GM18507 (cell line): ENCODE measurements at regions not wholly inside any gene's neighbourhood (a gene's known extent, or its start where the extent isn't known, plus 50 kb on each side); places are given as distances from the start of the nearest gene placed in this dataset.
A peak's percentile ranks its signal among the peaks of the same experiment; 100 is the strongest.
"Not testable (repeated sequence)": the region's sequence is repeated elsewhere in the genome, so short reads cannot be mapped to it uniquely, and the experiment has no call there.

Source experiments
- DNase-seq: peaks from one replicate; pipeline ENCODE4 v3.0.0; 2011; ENCODE audit warnings: low read depth; ENCODE audit not compliant: insufficient read length; ENCODE audit errors: extremely low spot score
- FAIRE-seq: peaks from 2 replicates; lab custom pipeline; 2011; peaks lifted over from hg19 to GRCh38; lab: Jason Lieb, UNC

DNA sequence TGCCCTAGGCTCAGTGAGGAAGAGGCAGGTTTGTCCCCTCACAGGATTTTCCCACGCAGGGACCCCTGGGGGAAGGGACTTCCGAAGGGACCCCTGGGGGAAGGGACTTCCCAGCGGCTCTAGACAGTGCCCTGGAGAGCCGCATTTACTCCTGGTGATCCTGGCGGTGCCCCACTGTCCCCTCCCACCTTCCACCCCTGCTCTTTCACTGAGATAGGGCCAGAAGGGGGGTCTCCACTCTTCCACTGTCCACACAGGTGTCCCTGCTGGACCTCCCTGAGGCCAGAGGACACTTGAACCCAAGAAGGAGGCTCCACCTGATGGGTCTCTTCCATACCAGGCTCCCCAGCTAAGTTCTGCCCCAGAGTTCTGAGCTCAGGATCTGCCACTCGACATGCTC is 1333.9 kb downstream of the BRD1 start:
- no peak for DNase-seq
- FAIRE-seq: no peak

DNA sequence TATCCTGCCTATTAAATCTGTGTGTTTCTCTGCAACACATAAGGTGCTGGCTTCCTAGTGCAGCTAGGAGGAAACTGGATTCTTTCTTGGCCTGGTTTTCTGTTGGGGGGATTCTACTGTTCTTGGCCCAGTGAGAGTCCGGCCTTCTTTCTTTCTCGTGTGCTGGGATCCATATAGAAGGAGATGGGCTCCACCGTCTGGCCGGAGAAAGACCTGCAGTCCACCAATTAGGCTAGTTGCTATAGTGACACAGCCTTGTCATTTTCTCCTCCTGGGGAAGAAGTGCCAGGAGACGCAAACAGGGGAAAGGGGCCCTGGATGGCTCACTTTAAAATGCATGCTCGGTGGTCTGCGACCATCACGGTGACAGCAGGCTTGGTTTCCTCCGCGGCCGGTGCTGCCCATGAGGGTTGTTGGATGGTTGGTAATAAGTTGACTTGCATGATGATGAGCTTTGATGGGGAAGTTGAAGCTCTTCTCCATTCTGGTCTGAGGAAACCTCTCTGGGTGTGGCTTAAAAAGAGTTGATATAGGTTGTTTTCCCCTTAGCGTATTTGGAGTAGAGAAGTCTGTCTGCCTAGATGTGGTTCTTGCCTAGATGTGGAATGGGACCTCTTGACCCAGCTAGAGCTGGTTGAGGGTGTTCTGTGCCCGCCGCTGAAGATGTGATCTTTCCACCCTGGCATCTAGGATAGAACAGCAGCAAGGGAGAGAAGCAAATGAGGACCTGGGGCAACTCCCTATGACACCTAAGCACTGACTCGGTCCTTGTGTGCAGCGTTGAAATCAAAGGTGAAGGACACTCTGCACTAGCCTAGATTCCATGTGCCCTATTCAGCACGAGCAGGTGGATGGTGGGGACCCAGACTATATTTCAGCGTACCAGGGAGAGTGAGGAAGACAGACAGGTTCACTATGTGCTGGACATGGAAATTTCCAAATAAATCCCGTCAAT is 1335.0 kb downstream of the BRD1 start:
- peak; percentile 79 for FAIRE-seq
- peak; percentile 64 for DNase-seq

DNA sequence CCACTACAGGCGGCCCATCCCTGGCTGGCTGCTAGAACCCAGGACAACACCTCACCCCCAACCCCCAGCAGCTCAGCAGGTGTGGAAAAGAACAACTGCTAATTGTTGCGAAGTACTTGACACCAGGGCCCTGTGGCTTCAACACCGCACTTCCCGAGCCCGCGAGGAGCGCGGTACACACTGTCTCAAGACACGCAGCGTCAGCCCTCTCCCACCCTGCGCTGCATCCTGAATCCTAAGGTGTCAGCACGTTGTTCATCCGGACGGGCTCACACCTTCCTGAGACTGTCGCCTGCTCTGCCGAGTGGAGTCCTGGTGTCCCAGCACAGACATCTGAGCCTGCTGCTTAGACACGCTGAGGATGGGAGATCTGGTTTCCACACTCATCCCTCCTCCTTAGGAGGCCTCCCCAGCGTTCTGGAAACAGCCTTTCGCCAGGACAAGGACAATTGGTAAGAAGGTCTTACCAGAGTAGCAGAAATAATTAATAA is 1336.2 kb downstream of the BRD1 start:
- DNase-seq (no peak), FAIRE-seq (no peak)

DNA sequence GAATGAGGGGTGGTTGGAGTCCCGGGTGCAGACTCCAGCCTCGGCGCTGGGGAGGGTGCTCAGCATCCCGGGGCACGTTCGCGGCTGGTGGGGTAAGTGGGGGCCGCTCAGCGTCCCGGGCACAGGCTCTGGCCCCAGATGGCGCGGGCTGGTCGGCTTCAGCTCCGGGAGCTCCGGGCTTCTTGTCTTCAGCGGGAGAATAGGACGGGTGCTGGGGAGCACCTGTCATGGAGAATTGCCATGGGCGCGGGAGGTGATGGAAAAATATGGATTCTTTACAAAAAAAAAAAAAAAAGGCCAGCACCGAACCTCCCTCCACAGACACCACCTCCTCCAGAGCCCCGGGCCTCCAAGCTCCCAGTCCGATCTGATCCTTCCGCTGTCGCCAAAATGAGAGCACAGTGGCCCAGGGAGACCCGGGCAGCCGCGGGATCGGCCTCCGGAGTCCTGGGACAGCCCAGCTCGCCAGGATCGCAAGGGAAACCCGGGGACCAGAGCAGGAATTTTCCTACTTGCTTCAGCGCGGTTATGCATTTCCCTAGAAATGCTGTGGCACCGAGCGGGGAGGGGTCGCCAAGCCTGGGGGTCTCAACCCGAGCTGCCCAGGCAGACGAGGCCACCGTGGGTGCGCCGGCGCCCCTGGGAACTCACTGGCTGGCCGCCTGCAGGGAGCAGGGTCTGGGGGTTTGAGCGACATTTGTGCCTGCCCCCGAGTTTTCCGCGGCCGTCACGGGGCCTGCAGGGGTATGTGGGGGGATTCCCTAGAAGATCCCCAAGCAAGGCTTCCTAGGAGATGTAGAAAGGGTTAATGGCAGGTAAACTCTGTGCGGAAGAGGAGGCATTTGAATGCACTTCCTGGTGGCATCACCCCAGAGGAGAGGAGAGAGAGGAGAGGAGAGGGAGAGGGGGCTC is 1336.9 kb downstream of the BRD1 start:
- FAIRE-seq (no peak), DNase-seq (no peak)

DNA sequence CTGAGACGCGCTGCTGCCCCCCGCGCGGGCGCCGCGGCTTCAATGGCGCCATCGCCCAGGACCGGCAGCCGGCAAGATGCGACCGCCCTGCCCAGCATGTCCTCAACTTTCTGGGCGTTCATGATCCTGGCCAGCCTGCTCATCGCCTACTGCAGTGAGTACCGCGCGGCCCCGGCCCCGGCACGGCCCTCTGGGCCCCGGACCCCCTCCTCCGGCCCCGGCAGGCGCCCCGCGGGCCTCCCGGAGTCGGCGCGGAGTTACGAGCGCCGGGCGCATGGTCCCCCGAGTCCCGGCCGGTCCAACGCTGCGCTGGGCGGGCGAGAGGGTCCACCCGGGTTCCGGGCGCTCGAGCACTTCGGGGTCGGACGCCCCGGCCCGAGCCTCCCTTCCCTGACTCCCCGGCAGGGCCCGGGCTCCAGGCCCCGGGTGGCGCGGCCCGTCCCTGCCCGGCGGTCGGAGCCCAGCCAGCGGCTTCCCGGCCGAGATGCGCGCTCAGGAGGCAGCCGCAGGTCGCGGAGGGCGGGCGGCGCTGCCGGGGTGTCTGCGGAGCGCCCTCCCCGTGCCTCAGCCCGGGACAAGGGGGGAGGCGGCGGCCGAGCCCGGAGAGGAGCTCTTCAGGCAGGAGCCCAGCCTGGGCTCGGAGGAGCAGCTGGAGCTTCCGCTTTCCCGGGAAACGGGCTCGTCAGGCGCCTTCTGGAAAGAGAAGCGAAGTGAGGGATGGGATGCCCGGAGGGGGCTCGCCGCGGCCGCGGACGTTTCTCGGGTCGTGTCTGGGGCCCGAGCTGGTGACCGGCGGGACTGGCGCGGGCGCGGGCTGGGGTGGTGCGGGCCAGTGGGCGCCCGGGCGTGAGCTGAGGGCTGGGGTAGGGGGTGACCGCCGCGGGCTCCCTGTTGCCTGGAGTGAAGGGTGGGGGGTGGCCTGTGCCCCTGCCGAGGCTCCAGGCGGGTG is 1337.8 kb downstream of the BRD1 start:
- FAIRE-seq (no peak), DNase-seq (no peak)

DNA sequence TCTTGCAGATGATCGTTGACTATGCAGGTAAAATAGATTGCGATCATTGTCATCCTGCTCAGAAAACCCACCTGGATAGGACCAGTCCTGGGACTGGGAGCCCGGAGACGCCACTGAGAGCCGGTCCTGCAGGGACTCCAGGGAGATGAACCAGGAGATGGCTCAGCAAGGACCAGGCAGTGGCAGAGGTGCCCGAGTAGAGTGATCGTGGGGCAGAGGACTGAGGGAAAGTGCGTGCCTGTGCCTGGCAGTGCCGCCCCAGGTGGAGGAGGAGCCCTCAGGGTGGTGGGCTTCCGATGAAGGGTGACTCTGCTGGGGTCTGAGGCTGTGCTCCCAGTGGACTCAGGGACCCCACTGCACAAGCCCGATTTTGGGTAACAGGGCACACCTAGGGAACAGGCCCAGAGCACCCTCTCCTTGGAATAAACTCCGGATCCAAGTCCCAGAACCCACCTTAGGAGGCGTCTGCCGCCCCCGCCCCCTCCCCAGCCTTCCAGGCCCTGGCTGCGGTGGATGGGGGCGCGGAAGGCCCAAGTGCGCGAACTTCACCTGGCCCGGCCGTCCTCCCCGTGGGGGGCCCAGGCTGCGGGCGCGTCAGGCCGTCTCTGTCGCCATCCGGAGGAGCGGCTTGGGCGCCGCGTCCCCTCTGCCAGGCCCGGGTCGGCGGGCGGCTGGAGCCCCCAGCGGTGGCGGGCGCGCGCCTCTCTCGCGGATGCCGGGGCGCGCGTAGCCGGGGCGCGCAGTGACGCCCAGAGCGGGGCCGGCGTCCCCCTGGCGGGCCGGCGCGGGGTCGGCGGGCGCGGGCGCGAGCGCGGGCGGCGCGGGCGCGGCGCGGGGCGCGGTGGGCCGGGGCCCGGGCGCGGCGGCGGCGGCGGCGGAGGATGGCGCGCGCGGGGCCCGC is 1338.8 kb downstream of the BRD1 start:
- FAIRE-seq (no peak), DNase-seq (no peak)

DNA sequence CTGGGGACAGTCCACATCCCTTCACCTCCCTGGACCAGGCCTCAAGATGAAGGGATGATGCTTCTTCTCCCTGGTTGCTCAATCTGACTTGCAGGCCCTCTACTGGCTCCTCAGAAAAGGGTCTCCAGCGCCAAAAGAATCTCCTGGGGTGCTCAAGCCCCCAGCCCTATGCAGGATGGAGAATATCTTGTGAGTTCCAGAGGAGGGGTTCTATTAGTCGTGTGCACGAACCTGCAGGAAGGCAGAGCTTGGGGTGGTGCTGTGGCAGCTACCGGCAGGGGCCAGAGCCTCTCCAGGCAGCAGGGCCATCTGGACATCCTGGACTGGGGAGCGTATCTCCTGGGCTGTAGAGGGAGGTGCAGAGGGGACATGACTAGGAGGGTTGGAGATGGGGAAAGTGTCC is 1339.5 kb downstream of the BRD1 start:
- no peak for DNase-seq
- no peak for FAIRE-seq

DNA sequence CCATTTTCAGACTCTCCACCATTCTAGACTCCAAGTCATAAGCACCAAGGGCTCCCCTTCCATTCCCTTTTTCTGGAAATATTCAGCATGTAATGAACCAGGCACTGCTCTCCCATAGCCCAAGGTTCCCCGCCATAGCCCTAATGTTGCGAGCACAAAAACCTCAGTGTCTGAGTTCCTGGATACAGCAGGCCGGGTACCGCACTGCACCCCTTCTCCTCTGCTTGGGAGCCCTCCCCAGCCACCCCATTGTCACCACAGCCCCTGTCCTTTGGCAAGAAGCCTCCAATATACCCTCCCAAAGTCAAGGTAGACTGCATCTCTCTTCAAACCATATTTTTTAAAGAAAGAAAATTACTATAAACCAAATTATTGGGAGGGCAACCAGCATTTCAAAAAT is 1341.1 kb downstream of the BRD1 start:
- FAIRE-seq (no peak), DNase-seq (no peak)

DNA sequence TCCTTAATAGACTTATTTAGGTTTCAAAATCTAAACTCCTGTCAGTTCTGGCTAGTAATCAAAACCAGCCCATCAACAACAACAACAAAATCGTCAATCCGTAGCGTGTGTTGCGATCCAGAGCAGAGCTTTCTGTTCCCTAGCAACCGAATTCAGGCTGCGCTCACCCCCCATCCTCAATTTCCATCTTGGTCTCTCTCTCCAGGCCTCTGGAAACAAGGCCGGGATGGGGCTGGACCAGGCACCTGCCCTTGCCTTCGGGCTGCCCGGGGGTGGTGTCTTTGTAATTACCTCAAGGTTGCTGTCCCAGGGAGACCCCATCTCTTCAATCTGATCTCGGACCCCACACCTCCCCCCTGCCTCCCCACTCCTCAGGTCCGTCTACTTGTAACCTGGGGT is 1341.5 kb downstream of the BRD1 start:
- FAIRE-seq: no peak
- DNase-seq: no peak

DNA sequence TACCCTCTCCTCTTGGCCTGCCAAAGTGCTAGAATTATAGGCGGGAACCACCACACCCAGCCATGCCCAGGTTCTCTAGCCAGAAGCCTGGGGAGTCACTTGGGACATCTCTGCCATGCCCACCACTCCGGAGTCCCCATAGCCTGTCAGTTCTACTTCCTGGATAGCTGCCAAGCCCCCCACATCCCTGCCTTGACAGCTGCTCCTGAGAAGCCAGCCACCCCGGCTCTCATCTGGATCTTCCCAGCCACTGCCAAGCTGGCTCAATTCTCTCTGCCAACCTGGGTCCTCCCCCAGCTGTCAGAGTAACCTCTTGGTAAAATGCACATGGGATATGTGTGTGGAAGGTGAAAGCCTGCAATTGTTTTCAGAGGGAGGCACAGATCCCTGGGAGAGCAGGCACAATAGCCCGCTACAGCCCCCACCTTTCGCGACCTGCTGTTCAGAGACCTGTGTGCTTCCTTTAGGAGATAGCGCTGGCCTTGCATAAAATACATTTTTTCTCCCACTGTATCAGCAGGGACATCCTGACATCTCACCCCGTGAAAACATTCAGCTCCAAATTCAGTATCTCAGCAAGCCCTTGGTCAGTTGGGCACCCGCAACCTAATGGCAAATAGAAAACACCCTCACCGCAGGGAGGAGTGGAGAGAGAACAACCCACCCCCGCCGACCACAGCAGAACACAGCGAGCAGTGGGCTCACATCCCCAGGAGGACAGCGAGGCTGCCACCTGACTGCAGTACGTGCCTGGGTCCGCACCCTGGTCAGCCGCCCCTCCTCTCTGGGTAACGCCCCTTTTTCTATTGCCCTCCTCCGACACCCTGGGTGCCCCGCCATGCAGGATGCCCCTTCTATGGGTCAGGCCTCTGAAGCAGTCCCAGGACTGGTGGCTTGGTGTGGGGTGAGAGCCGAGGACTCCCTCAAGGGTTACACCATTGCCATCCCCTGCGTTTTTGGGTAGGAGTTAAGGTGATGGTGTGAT is 1342.2 kb downstream of the BRD1 start:
- no peak for FAIRE-seq
- no peak for DNase-seq

DNA sequence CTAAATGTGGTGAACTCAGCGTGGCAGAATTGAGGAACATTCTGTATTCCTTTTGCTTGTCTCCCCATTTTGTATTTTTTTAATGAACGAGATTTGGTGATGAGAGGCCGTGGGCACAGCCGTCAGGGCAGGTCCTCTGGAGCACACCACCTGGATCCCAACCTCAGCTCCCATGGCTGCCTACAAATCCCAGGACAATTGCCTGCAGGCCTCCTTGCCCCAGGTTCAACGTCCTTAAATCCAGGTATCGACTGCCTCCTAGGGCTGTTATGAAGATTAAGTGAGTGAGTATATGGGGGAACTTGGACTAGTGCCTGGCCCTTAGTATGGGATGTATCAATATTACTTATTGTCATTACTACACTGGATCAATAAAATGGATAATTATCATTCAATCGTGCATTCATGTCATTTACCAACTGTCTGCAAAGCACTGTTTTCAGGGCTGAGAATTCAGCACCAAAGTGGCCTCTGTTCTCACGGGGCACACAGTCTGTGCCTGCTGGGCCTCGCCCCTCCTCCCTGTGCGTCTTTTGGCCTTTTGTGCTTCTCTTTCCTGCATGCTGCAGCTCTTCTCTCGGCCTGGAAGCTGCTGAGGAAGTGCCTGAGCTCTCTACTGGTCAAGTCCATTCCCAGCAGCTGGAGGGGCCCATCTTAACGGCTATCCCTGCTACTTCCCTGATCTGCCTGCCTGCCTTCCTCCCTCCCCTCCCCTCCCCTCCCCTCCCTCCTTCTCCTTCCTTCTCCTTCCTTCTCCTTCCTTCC is 1343.7 kb downstream of the BRD1 start:
- DNase-seq: no peak
- no peak for FAIRE-seq

DNA sequence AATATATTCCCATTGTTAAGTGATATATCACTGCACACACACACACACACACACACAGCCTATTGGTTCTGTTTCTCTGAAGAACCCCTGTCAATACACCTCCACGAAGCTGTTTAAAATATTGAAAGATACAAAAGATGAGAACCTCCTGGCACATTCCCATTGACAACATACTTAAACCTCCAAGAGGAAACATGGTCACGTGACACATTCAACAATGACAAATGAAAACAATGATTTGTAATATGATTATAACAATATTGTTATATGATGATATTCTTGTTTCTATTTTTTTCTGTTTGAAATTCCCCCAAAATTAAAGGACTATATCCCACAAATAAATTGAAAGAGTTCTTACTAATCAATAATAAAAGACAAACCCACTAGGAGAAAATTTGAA is 1344.9 kb downstream of the BRD1 start:
- FAIRE-seq (no peak), DNase-seq (no peak)

DNA sequence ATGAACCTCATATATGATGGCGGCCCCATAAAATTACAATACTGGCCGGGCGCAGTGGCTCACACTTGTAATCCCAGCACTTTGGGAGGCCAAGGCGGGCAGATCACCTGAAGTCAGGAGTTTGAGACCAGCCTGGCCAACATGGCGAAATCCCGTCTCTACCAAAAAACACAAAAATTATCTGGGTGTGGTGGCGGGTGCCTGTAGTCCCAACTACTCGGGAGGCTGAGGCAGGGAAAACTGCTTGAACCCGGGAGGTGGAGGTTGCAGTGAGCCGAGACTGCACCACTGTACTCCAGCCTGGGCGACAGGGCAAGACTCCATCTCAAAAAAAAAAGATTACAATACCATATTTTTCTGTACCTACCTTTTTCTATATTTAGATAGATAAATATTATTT is 1345.5 kb downstream of the BRD1 start:
- FAIRE-seq: not testable (repeated sequence)

DNA sequence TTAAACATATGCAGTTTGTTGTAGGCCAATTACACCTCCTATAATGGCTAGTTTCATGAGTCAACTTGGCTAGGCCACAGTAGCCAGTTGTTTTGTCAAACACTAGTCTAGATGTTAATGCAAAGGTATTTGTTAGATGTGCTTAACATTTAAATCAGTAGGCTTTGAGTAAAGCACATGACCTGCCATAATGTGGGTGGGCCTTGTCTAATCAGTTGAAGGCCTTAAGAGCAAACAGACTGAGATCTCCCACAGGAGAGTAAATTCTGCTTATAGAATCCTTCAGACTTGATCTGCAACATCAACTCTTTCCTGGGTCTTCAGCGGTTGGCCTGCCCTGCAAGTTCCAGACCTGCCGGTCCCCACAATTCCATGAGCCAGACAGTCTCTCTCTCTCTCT is 1345.9 kb downstream of the BRD1 start:
- DNase-seq (no peak), FAIRE-seq (no peak)

More for the DNA sequence above, 1345.5 kb downstream of the BRD1 start:
- DNase-seq: not testable (repeated sequence)

DNA sequence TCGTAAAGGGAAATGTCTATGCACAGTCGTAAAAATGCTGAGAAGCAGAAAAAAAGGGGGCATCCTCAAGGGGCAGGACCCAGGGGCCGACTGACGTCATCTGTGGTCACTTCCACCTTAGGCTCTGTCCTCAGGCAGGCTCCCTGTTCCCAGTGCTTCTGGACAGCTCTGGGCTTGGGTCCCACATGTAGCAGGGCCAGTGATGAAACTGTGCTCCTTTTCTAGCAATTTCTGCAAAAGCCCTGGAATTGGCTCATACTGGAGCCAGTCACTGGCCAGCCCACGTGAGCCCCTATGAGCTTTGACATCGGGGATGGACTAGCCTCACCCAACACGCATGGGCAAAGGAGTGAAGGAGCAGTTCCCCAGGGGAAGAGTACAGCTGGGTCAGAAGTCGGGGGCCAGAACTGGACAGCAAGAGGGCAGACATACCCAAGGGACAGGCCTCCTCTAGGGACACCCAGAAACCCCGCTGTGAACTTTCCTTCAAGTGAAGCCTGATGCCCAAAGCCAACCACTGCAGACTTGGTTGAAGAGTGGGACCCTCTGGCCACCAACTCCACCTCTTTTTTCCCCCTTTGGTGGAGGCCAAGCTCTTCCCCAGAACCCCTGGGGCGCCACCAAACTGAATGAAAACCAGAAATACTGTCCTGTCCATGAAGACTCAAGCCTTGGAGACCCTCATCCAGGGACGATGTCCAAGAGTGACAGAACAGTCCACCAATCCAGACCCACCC is 1349.0 kb downstream of the BRD1 start:
- FAIRE-seq (no peak), DNase-seq (no peak)

DNA sequence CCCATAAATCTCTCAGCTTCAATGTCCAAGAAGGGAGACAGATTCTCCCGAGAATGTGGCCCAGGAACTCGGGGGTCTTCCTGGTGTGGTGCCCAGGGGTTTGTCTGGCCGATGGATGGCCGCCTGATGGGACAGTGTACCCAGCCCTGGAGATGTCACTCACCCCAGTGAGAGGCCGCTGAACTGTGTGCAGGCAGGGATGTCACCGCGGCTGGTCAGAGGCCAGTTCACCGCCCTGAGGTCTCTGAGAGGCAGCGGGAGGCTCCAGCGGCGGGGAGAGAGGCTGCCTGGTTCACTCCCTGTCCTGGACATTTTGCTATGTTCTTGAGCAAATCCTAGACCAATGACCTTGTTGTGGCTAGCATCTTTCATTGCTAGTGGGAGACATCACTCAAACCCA is 1349.5 kb downstream of the BRD1 start:
- no peak for FAIRE-seq
- DNase-seq: no peak
